ENCODE measurements at regions not wholly inside any gene's neighbourhood (a gene's known extent, or its start where the extent isn't known, plus 50 kb on each side); places are given as distances from the start of the nearest gene placed in this dataset.

GRCh38 chr1:76705560-76705959, 161.7 kb upstream of the ST6GALNAC5 start:
- H3K36me3 ChIP-seq, result no peaks in the 10 kb centered on the region
- TF ChIP-seq CTCF (IDR thresholded peaks at IDR 0.05), result no peak
- no peaks in the 10 kb centered on the region for H3K4me1 ChIP-seq
- no peak overlapping the region for H3K27ac ChIP-seq
- H3K9me3 ChIP-seq, result no peaks in the 10 kb centered on the region
- H3K27me3 ChIP-seq (ENCODE audit: low read depth), result no peaks in the 10 kb centered on the region
- ATAC-seq (no peak), DNase-seq (no peak)
- intact Hi-C loops (cut with DNase I), result no loop called here
- H3K4me3 ChIP-seq, result no peak overlapping the region

- no peaks in the 10 kb centered on the region for H3K4me1 ChIP-seq
- no peak for TF ChIP-seq CTCF (IDR thresholded peaks at IDR 0.05)
- H3K27ac ChIP-seq, result no peak overlapping the region
- no peaks in the 10 kb centered on the region for H3K36me3 ChIP-seq
- no peak overlapping the region for H3K4me3 ChIP-seq
- intact Hi-C loops (cut with DNase I), result no loop called here
- ATAC-seq, result no peak
- no peaks in the 10 kb centered on the region for H3K27me3 ChIP-seq (ENCODE audit: low read depth)
- DNase-seq, result no peak
- H3K9me3 ChIP-seq, result no peaks in the 10 kb centered on the region
Measured at GRCh38 chr1:76713535-76713934, 153.7 kb upstream of the ST6GALNAC5 start.

GRCh38 chr1:76715474-76715873, 151.8 kb upstream of the ST6GALNAC5 start:
- no peak for TF ChIP-seq CTCF (IDR thresholded peaks at IDR 0.05)
- no peaks in the 10 kb centered on the region for H3K9me3 ChIP-seq
- H3K36me3 ChIP-seq, result no peaks in the 10 kb centered on the region
- DNase-seq, result no peak
- ATAC-seq, result no peak
- H3K4me1 ChIP-seq, result no peaks in the 10 kb centered on the region
- intact Hi-C loops (cut with DNase I), result no loop called here
- no peaks in the 10 kb centered on the region for H3K27me3 ChIP-seq (ENCODE audit: low read depth)
- no peak overlapping the region for H3K27ac ChIP-seq
- H3K4me3 ChIP-seq, result no peak overlapping the region

GRCh38 chr1:76723949-76724348, 143.3 kb upstream of the ST6GALNAC5 start:
- Histone ChIP-seq H3K27me3 (ENCODE audit: low read depth) (no peaks in the 10 kb centered on the region), H3K4me1 (no peaks in the 10 kb centered on the region), H3K9me3 (no peaks in the 10 kb centered on the region), H3K4me3 (no peak overlapping the region), H3K36me3 (no peaks in the 10 kb centered on the region), H3K27ac (no peak overlapping the region)
- DNase-seq, result no peak
- no peak for TF ChIP-seq CTCF (IDR thresholded peaks at IDR 0.05)
- ATAC-seq, result no peak
- intact Hi-C loops (cut with DNase I), result no loop called here

- H3K27me3 ChIP-seq (ENCODE audit: low read depth), result no peaks in the 10 kb centered on the region
- H3K9me3 ChIP-seq, result no peaks in the 10 kb centered on the region
- H3K36me3 ChIP-seq, result no peaks in the 10 kb centered on the region
- ATAC-seq (no peak), DNase-seq (no peak)
- TF ChIP-seq CTCF (IDR thresholded peaks at IDR 0.05), result no peak
- H3K27ac ChIP-seq, result no peak overlapping the region
- no peaks in the 10 kb centered on the region for H3K4me1 ChIP-seq
- no peak overlapping the region for H3K4me3 ChIP-seq
- intact Hi-C loops (cut with DNase I), result no loop called here
Measured at GRCh38 chr1:76724816-76725215, 142.5 kb upstream of the ST6GALNAC5 start.

Data from lower lobe of right lung (tissue), 2 donors.